ENCODE measurements at regions not wholly inside any gene's neighbourhood (a gene's known extent, or its start where the extent isn't known, plus 50 kb on each side); places are given as distances from the start of the nearest gene placed in this dataset.

DNA sequence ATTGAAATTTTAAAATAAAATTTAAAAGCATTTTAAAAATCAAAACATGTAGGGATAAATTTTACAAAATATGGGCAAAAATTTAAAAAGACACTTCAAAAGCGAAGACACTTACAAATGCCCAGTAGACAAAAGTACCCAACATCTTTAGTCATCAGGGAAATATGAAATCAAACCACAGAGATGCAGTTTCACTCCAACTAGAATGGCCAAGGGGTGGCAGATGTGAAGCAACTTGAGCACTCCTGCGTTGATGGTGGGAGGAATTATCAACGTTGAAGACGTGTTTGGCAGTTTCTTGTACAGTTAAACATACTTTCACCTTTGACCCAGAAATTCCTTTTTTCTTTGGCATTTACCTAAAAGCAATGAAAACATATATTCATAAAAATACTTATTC, 518.0 kb upstream of the SGCG start (continued):
- TF ChIP-seq BACH1 (IDR thresholded peaks at IDR 0.05; ENCODE audit: low read length) (no peak), EGR1 (IDR thresholded peaks at IDR 0.05; ENCODE audit: borderline replicate concordance, low read depth, low read length) (no peak), NRF1 (IDR thresholded peaks at IDR 0.05; ENCODE audit: low read depth, low read length) (no peak), HDAC2 (IDR thresholded peaks at IDR 0.05; ENCODE audit: borderline replicate concordance in 1 of 2, low read depth in 2 of 2, low read length in 2 of 2) (no peak)
- TF ChIP-seq, protein P1, sequence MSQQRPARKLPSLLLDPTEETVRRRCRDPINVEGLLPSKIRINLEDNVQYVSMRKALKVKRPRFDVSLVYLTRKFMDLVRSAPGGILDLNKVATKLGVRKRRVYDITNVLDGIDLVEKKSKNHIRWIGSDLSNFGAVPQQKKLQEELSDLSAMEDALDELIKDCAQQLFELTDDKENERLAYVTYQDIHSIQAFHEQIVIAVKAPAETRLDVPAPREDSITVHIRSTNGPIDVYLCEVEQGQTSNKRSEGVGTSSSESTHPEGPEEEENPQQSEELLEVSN (IDR thresholded peaks at IDR 0.05), result no peak
